GM18517 (cell line): ENCODE measurements at regions not wholly inside any gene's neighbourhood (a gene's known extent, or its start where the extent isn't known, plus 50 kb on each side); places are given as distances from the start of the nearest gene placed in this dataset.

Experiments
- ATAC-seq: cut with Tn5 transposase; IDR thresholded peaks from one replicate; pipeline ENCODE4 v1.9.1; 2021; ENCODE audit warnings: mild to moderate bottlenecking, moderate library complexity; ENCODE audit not compliant: unreplicated experiment

GRCh38 chr11:92812841-92813240 lies 156.6 kb upstream of the MTNR1B start:
- ATAC-seq, result no peak

- no peak for ATAC-seq
Measured at GRCh38 chr11:92819830-92820229, 149.6 kb upstream of the MTNR1B start.

- ATAC-seq, result no peak
Measured at GRCh38 chr11:92820860-92821259, 148.6 kb upstream of the MTNR1B start.

- no peak for ATAC-seq
Measured at GRCh38 chr11:92822410-92822809, 147.0 kb upstream of the MTNR1B start.

- no peak for ATAC-seq
Measured at GRCh38 chr11:92826136-92826535, 143.3 kb upstream of the MTNR1B start.

GRCh38 chr11:92826603-92827002 lies 142.8 kb upstream of the MTNR1B start:
- no peak for ATAC-seq

- no peak for ATAC-seq
Measured at GRCh38 chr11:92827132-92827531, 142.3 kb upstream of the MTNR1B start.

GRCh38 chr11:92828556-92828955 lies 140.9 kb upstream of the MTNR1B start:
- ATAC-seq, result no peak

GRCh38 chr11:92829121-92829520 lies 140.3 kb upstream of the MTNR1B start:
- ATAC-seq, result no peak

- ATAC-seq, result no peak
Measured at GRCh38 chr11:92829671-92830070, 139.8 kb upstream of the MTNR1B start.

GRCh38 chr11:92830377-92831155 lies 138.9 kb upstream of the MTNR1B start:
- peak; percentile 60 for ATAC-seq

- no peak for ATAC-seq
Measured at GRCh38 chr11:92834296-92835020, 135.0 kb upstream of the MTNR1B start.

GRCh38 chr11:92837595-92837994 lies 131.9 kb upstream of the MTNR1B start:
- no peak for ATAC-seq

- no peak for ATAC-seq
Measured at GRCh38 chr11:92838759-92839310, 130.6 kb upstream of the MTNR1B start.

- no peak for ATAC-seq
Measured at GRCh38 chr11:92839450-92839849, 130.0 kb upstream of the MTNR1B start.

- no peak for ATAC-seq
Measured at GRCh38 chr11:92841719-92842118, 127.7 kb upstream of the MTNR1B start.

- no peak for ATAC-seq
Measured at GRCh38 chr11:92843455-92843854, 126.0 kb upstream of the MTNR1B start.

GRCh38 chr11:92844197-92844596 lies 125.3 kb upstream of the MTNR1B start:
- no peak for ATAC-seq

- no peak for ATAC-seq
Measured at GRCh38 chr11:92845390-92845789, 124.1 kb upstream of the MTNR1B start.

- ATAC-seq, result no peak
Measured at GRCh38 chr11:92845805-92846204, 123.6 kb upstream of the MTNR1B start.

- no peak for ATAC-seq
Measured at GRCh38 chr11:92846491-92847125, 122.8 kb upstream of the MTNR1B start.

- no peak for ATAC-seq
Measured at GRCh38 chr11:92848578-92848977, 120.9 kb upstream of the MTNR1B start.
